CD8-positive, alpha-beta memory T cell (primary cell): ENCODE measurements at regions not wholly inside any gene's neighbourhood (a gene's known extent, or its start where the extent isn't known, plus 50 kb on each side); places are given as distances from the start of the nearest gene placed in this dataset.
"Not testable (repeated sequence)": the region's sequence is repeated elsewhere in the genome, so short reads cannot be mapped to it uniquely, and the experiment has no call there.

Source experiments
- CTCF ChIA-PET: fragments of 350-600 bp; sonication (Branson Sonifier 250); formaldehyde crosslinking; loops from one replicate; lab custom pipeline; 2021; ENCODE audit warnings: antibody characterized with exemption; lab: Charles Lee
- POLR2A ChIA-PET: fragments of 350-600 bp; sonication (Branson Sonifier 250); formaldehyde crosslinking; loops from one replicate; lab custom pipeline; 2021; ENCODE audit warnings: antibody characterized with exemption; lab: Charles Lee
- DNase-seq, 5 donors: peaks; one replicate each; pipeline versions ENCODE4 v3.0.0 to v3.0.0-alpha.2; 2020 to 2022; ENCODE audit warnings: mixed read lengths in 1 of 5
- H3K27ac ChIP-seq: one replicate; pipeline ENCODE4 v1.7.0; 2013; ENCODE audit warnings: low read depth, mild to moderate bottlenecking, low read length, moderate library complexity
- H3K27me3 ChIP-seq: 2 replicates; pipeline ENCODE4 v1.7.0; 2013; ENCODE audit warnings: low read length, mild to moderate bottlenecking; ENCODE audit not compliant: insufficient read depth, poor library complexity, severe bottlenecking
- H3K36me3 ChIP-seq: 2 replicates; pipeline ENCODE4 v1.7.0; 2013; ENCODE audit warnings: mild to moderate bottlenecking, low read length, moderate library complexity; ENCODE audit not compliant: insufficient read depth
- H3K4me1 ChIP-seq: 2 replicates; pipeline ENCODE4 v1.7.0; 2013; ENCODE audit warnings: mild to moderate bottlenecking, low read length, moderate library complexity; ENCODE audit not compliant: insufficient read depth
- H3K4me3 ChIP-seq: 2 replicates; pipeline ENCODE4 v1.7.0; 2013; ENCODE audit warnings: mild to moderate bottlenecking, low read length
- H3K9me3 ChIP-seq: 2 replicates; pipeline ENCODE4 v1.7.0; 2013; ENCODE audit warnings: mild to moderate bottlenecking, low read length
- H3K27ac Mint-ChIP-seq, 8 donors: one replicate each; pipeline ENCODE4 v1.8.0; 2020 to 2021; ENCODE audit warnings: mixed read lengths in 8 of 8, mild to moderate bottlenecking in 6 of 8, inconsistent platforms in 3 of 8, moderate library complexity in 3 of 8
- H3K27me3 Mint-ChIP-seq, 2 donors: one replicate each; pipeline ENCODE4 v1.8.0; 2020 to 2021; ENCODE audit warnings: mixed read lengths in 2 of 2, mild to moderate bottlenecking in 1 of 2, moderate library complexity in 1 of 2
- H3K36me3 Mint-ChIP-seq, 3 donors: one replicate each; pipeline ENCODE4 v1.8.0; 2020 to 2021; ENCODE audit warnings: mixed read lengths in 3 of 3, inconsistent platforms in 1 of 3, mild to moderate bottlenecking in 1 of 3
- H3K4me1 Mint-ChIP-seq, 3 donors: one replicate each; pipeline ENCODE4 v1.8.0; 2020 to 2021; ENCODE audit warnings: mixed read lengths in 3 of 3, inconsistent platforms in 1 of 3, mild to moderate bottlenecking in 1 of 3
- H3K4me3 Mint-ChIP-seq, 7 donors: one replicate each; pipeline ENCODE4 v1.8.0; 2020 to 2021; ENCODE audit warnings: mixed read lengths in 7 of 7, mild to moderate bottlenecking in 6 of 7, moderate library complexity in 4 of 7, inconsistent platforms in 2 of 7
- H3K9me3 Mint-ChIP-seq, 5 donors: one replicate each; pipeline ENCODE4 v1.8.0; 2020 to 2022; ENCODE audit warnings: mixed read lengths in 5 of 5, mild to moderate bottlenecking in 3 of 5, moderate library complexity in 2 of 5, inconsistent platforms in 1 of 5

DNA sequence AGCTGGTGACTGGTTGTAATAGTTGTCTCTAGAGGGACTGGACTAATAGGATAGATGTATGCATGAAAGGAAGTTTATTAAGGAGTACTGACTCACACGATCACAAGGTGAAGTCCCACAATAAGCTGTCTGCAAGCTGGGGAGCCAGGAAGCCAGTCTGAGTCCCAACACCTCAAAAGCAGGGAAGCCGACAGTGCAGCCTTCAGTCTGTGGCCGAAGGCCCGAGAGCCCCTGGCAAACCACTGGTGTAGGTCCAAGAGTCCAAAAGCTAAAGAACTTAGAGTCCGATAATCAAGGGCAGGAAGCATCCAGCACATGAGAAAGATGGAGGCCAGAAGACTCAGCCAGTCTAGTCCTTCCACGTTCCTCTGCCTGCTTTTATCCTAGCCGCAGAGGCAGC lies 372.6 kb downstream of the TCERG1L start:
- DNase-seq, H3K9me3 ChIP-seq, H3K4me1 ChIP-seq, H3K4me3 Mint-ChIP-seq, H3K36me3 Mint-ChIP-seq, H3K27ac Mint-ChIP-seq, H3K27me3 Mint-ChIP-seq, H3K4me3 ChIP-seq, H3K27ac ChIP-seq, CTCF ChIA-PET, POLR2A ChIA-PET, H3K36me3 ChIP-seq, H3K4me1 Mint-ChIP-seq, H3K27me3 ChIP-seq, H3K9me3 Mint-ChIP-seq: not testable (repeated sequence)

DNA sequence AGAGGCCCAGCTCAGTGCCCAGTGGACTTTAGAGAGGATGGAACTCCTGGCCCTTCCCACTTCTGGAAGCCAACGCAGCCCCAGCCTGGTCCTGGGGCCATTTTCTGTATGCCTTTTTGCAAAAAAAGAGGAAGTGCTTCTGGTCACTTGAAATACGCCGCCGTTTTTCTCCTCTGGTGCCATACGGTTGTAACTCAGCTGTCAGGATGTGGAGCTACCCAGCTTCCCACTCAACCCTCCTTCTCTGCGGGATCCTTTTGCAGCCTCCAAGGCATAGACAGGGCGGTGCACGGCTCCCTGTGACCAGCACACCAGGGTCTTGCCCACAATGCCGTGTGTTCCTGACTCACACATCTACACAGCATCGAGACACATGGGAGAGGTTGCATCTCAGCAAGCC lies 369.6 kb downstream of the TCERG1L start:
- Histone ChIP-seq H3K4me1 (no peaks in the 10 kb centered on the region), H3K4me3 (no peak overlapping the region), H3K27me3 (no peaks in the 10 kb centered on the region), H3K9me3 (no peaks in the 10 kb centered on the region), H3K36me3 (no peaks in the 10 kb centered on the region), H3K27ac (no peak overlapping the region)
- H3K27ac Mint-ChIP-seq, result no peak overlapping the region
- H3K4me3 Mint-ChIP-seq, result no peak overlapping the region
- DNase-seq, result no peak
- peaks cover 0 to 4% (median 0%) of the 10 kb centered on the region in 5 donors for H3K9me3 Mint-ChIP-seq
- POLR2A ChIA-PET, result no interaction called here
- peaks cover 0 to 5% of the 10 kb centered on the region in 2 donors for H3K27me3 Mint-ChIP-seq
- CTCF ChIA-PET, result no interaction called here
- H3K36me3 Mint-ChIP-seq, result no peaks in the 10 kb centered on the region
- no peaks in the 10 kb centered on the region for H3K4me1 Mint-ChIP-seq

DNA sequence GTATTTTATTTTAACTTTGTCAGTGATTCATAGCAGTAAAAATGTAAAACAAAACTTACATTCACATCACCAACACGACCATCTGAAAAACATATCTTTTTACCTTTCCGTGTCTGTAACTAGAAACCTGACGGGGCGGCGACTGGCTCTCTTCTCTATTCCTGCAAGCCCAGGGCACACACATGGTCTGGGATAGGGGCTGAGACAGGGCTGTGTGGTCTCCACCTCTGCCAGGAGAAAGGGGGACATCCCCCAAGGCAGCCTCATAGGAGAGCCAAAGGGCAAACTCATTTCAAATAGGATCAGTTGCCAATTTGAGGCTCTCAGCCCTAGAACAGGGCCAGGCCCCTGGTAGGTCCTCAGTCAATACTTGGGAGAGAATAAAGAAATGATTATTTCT lies 359.4 kb downstream of the TCERG1L start:
- Histone ChIP-seq H3K4me3 (no peak overlapping the region), H3K27me3 (no peaks in the 10 kb centered on the region), H3K4me1 (no peaks in the 10 kb centered on the region), H3K27ac (no peak overlapping the region), H3K9me3 (no peaks in the 10 kb centered on the region), H3K36me3 (no peaks in the 10 kb centered on the region)
- no peaks in the 10 kb centered on the region for H3K4me1 Mint-ChIP-seq
- no peak overlapping the region for H3K27ac Mint-ChIP-seq
- DNase-seq, result no peak
- H3K4me3 Mint-ChIP-seq, result no peak overlapping the region
- POLR2A ChIA-PET, result no interaction called here
- no peaks in the 10 kb centered on the region for H3K36me3 Mint-ChIP-seq
- H3K27me3 Mint-ChIP-seq, result peaks cover 0 to 3% of the 10 kb centered on the region in 2 donors
- peaks cover 0 to 5% (median 1%) of the 10 kb centered on the region in 5 donors for H3K9me3 Mint-ChIP-seq
- CTCF ChIA-PET, result no interaction called here

DNA sequence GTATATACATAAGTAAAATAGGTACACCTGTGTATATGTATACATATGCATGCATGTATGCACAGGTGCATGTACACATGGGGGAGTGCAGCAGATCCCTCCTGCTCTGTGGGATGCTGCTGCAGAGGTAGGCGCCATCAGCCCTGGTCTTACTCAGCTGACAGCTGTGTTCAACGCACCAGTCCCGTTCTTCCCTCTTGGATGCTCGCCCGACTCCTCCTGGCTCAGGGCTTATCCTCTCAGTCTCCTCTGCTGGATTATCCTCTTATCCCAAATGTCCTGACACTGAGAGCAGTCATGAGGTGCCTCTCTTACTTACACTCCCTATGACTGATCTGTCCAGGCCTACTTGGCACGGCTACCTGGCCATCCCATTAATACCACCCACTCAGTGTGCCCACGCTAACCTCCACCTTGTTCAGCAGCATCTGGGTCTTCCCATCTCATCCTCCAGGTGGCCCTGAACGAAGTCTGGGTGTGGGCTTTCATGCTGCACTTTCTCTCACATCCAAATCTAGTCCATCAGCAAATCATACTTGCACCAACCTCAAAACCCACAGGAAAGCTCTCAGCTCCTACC lies 357.1 kb downstream of the TCERG1L start:
- no peak overlapping the region for H3K27ac Mint-ChIP-seq
- DNase-seq, result no peak
- H3K4me1 ChIP-seq, result no peaks in the 10 kb centered on the region
- no peaks in the 10 kb centered on the region for H3K36me3 ChIP-seq
- H3K27me3 Mint-ChIP-seq, result peaks cover 0 to 3% of the 10 kb centered on the region in 2 donors
- CTCF ChIA-PET, result no interaction called here
- H3K27me3 ChIP-seq, result no peaks in the 10 kb centered on the region
- H3K4me1 Mint-ChIP-seq, result no peaks in the 10 kb centered on the region
- POLR2A ChIA-PET, result no interaction called here
- no peak overlapping the region for H3K4me3 ChIP-seq
- H3K9me3 ChIP-seq, result no peaks in the 10 kb centered on the region
- no peak overlapping the region for H3K4me3 Mint-ChIP-seq
- peaks cover 0 to 2% (median 0%) of the 10 kb centered on the region in 5 donors for H3K9me3 Mint-ChIP-seq
- no peak overlapping the region for H3K27ac ChIP-seq
- no peaks in the 10 kb centered on the region for H3K36me3 Mint-ChIP-seq

DNA sequence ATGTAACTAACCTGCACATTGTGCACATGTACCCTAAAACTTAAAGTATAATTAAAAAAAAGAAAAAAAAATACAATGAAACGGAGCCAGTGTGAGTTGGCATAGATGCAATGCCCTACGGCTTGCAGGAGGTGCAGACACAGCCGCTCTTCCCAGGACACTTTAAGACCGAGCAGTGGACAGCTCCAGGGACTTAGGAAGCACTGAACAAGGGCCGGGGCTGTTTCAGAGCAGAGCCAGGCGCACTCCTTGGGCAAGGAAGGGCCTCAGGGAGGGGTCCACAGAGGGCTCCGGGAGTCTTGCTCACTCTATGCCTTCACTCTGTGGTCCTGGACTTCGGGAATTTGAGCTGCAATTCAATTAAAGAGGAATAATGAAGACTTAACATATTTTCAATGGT lies 355.3 kb downstream of the TCERG1L start:
- CTCF ChIA-PET, result no interaction called here
- Mint-ChIP-seq H3K27ac (no peak overlapping the region), H3K4me3 (no peak overlapping the region), H3K36me3 (no peaks in the 10 kb centered on the region), H3K4me1 (no peaks in the 10 kb centered on the region), H3K9me3 (peaks cover 0 to 2% (median 0%) of the 10 kb centered on the region in 5 donors), H3K27me3 (peaks cover 0 to 3% of the 10 kb centered on the region in 2 donors)
- DNase-seq, result no peak
- Histone ChIP-seq H3K27ac (no peak overlapping the region), H3K4me3 (no peak overlapping the region), H3K4me1 (no peaks in the 10 kb centered on the region), H3K9me3 (no peaks in the 10 kb centered on the region), H3K36me3 (no peaks in the 10 kb centered on the region), H3K27me3 (no peaks in the 10 kb centered on the region)
- POLR2A ChIA-PET, result no interaction called here

DNA sequence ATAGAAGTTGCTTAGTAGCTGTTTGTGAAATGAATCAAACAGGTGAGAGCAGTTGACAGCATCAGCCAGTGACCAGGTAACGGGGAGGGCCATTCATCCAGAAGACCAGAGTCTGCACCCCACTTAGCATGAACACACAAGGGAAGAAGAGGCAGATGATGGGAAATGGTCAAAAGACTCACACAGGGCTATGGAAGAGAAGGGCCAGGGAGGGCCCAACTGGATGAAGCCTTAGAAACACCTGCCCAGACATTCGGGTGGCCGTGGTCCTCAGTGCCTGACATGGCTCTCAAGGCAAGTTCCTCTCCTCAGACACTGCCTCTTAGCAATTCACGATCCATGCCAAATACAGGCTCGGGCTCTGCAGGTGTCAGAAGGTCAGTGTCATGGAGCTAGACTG lies 354.1 kb downstream of the TCERG1L start:
- Histone ChIP-seq H3K27ac (no peak overlapping the region), H3K9me3 (no peaks in the 10 kb centered on the region), H3K4me1 (no peaks in the 10 kb centered on the region), H3K36me3 (no peaks in the 10 kb centered on the region), H3K4me3 (no peak overlapping the region), H3K27me3 (no peaks in the 10 kb centered on the region)
- H3K27ac Mint-ChIP-seq, result no peak overlapping the region
- no peak for DNase-seq
- CTCF ChIA-PET, result no interaction called here
- H3K9me3 Mint-ChIP-seq, result peaks cover 0 to 4% (median 0%) of the 10 kb centered on the region in 5 donors
- no peak overlapping the region for H3K4me3 Mint-ChIP-seq
- POLR2A ChIA-PET, result no interaction called here
- H3K27me3 Mint-ChIP-seq, result no peaks in the 10 kb centered on the region
- H3K36me3 Mint-ChIP-seq, result no peaks in the 10 kb centered on the region
- H3K4me1 Mint-ChIP-seq, result no peaks in the 10 kb centered on the region

DNA sequence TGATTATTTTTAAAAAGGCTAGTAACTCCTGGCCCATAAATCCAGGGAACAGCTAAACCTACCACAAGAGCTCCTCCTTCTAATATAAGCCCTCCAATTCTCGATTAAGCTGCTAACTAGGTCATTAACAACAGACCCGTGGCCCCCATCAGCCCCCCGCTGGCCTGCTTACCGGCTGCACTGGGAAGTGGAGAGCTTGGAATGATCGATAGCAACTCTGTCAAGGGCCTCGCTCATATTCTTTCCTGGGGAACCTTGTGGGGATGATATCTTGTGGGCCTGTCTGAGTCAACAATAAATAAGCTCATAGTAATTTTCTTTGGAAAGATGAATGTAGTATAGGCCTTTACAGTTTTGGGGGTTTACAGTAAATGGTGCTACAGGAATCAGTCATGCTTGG lies 353.5 kb downstream of the TCERG1L start:
- POLR2A ChIA-PET, result no interaction called here

DNA sequence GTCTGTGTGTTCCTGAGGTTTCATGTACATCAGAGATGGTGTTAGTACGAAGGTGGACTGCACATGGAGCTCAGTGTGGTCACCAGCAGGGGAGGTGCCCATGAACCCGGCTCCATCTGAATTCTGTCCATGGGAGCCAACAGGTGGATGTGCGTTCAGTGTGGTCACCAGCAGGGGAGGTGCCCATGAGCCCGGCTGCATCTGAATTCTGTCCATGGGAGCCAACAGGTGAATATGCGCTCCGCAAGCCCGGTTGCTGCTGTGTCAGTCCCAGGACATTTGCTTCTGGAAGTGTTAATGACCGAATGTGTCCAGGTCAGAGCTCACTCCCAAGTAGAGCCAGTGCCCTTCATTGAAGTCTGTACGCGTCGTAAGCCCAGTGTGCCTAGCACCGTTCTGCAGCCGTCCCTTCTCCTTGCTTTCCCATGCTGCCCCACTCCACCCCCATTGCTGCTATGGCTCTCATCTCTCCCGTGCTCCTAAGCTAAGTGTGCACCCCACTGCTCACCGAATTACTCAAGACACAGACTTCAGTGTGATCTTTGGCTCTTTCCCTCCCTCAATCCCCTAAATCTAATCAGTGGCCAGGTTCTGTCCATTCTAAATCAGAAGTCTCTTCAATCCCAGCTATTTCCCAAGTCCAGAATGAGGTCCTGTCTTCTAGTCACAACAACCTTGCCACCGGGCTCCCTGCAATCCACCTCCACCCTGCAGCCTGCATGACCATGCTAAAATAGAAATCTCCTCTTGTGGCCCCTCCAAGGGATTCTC lies 352.4 kb downstream of the TCERG1L start:
- no peaks in the 10 kb centered on the region for H3K9me3 ChIP-seq
- H3K27ac ChIP-seq, result no peak overlapping the region
- no peaks in the 10 kb centered on the region for H3K27me3 ChIP-seq
- H3K36me3 ChIP-seq, result no peaks in the 10 kb centered on the region
- no peaks in the 10 kb centered on the region for H3K27me3 Mint-ChIP-seq
- DNase-seq, result no peak
- no peak overlapping the region for H3K4me3 ChIP-seq
- CTCF ChIA-PET, result no interaction called here
- H3K4me1 ChIP-seq, result no peaks in the 10 kb centered on the region
- H3K9me3 Mint-ChIP-seq, result peaks cover 0 to 6% (median 1%) of the 10 kb centered on the region in 5 donors
- no peaks in the 10 kb centered on the region for H3K36me3 Mint-ChIP-seq
- no peaks in the 10 kb centered on the region for H3K4me1 Mint-ChIP-seq
- POLR2A ChIA-PET, result no interaction called here
- H3K27ac Mint-ChIP-seq, result no peak overlapping the region
- H3K4me3 Mint-ChIP-seq, result no peak overlapping the region

More for the DNA sequence above, 353.5 kb downstream of the TCERG1L start:
- Histone ChIP-seq H3K36me3 (no peaks in the 10 kb centered on the region), H3K4me3 (no peak overlapping the region), H3K27me3 (no peaks in the 10 kb centered on the region), H3K4me1 (no peaks in the 10 kb centered on the region), H3K9me3 (no peaks in the 10 kb centered on the region), H3K27ac (no peak overlapping the region)
- Mint-ChIP-seq H3K27ac (no peak overlapping the region), H3K9me3 (peaks cover 0 to 6% (median 1%) of the 10 kb centered on the region in 5 donors), H3K4me1 (no peaks in the 10 kb centered on the region), H3K4me3 (no peak overlapping the region), H3K36me3 (no peaks in the 10 kb centered on the region), H3K27me3 (no peaks in the 10 kb centered on the region)
- CTCF ChIA-PET, result no interaction called here
- no peak for DNase-seq
